ENCODE measurements at regions not wholly inside any gene's neighbourhood (a gene's known extent, or its start where the extent isn't known, plus 50 kb on each side); places are given as distances from the start of the nearest gene placed in this dataset.
"Not testable (repeated sequence)": the region's sequence is repeated elsewhere in the genome, so short reads cannot be mapped to it uniquely, and the experiment has no call there.

GRCh38 chr11:90590286-90590685 lies 367.4 kb upstream of the CHORDC1 start:
- DNase-seq (ENCODE audit: low read depth): no peak
- TF ChIP-seq, protein P1, sequence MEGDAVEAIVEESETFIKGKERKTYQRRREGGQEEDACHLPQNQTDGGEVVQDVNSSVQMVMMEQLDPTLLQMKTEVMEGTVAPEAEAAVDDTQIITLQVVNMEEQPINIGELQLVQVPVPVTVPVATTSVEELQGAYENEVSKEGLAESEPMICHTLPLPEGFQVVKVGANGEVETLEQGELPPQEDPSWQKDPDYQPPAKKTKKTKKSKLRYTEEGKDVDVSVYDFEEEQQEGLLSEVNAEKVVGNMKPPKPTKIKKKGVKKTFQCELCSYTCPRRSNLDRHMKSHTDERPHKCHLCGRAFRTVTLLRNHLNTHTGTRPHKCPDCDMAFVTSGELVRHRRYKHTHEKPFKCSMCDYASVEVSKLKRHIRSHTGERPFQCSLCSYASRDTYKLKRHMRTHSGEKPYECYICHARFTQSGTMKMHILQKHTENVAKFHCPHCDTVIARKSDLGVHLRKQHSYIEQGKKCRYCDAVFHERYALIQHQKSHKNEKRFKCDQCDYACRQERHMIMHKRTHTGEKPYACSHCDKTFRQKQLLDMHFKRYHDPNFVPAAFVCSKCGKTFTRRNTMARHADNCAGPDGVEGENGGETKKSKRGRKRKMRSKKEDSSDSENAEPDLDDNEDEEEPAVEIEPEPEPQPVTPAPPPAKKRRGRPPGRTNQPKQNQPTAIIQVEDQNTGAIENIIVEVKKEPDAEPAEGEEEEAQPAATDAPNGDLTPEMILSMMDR (IDR thresholded peaks at IDR 0.05; ENCODE audit: control insufficient read depth, extremely low read depth, insufficient read depth): no peak
- H3K4me3 ChIP-seq (ENCODE audit: low read depth, low read length): no peak overlapping the region

GRCh38 chr11:90589735-90590134 lies 366.9 kb upstream of the CHORDC1 start:
- no peak for DNase-seq (ENCODE audit: low read depth)
- H3K4me3 ChIP-seq (ENCODE audit: low read depth, low read length): no peak overlapping the region
- TF ChIP-seq, protein P1 (IDR thresholded peaks at IDR 0.05; ENCODE audit: control insufficient read depth, extremely low read depth, insufficient read depth): no peak

DNA sequence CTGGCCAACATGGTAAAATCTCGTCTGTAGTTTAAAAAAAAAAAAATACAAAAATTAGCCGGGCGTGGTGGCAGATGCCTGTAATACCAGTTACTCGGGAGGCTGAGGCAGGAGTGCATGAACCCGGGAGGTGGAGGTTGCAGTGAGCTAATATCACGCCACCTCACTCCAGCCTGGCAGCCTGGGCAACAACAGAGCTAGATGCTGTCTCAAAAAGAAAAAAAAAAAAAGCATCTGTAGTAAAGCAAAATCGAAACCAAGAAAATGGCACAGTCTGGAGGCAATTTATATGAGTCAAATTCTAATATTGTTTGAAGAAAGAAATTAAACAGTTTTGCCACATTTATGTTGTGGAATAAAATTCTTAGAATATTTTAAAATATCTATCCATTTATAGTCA lies 365.0 kb upstream of the CHORDC1 start:
- TF ChIP-seq, protein P1 (IDR thresholded peaks at IDR 0.05; ENCODE audit: control insufficient read depth, extremely low read depth, insufficient read depth): no peak
- DNase-seq (ENCODE audit: low read depth): no peak
- H3K4me3 ChIP-seq (ENCODE audit: low read depth, low read length): no peak overlapping the region

GRCh38 chr11:90585491-90585890 lies 362.6 kb upstream of the CHORDC1 start:
- no peak for DNase-seq (ENCODE audit: low read depth)
- TF ChIP-seq, protein P1 (IDR thresholded peaks at IDR 0.05; ENCODE audit: control insufficient read depth, extremely low read depth, insufficient read depth): no peak
- no peak overlapping the region for H3K4me3 ChIP-seq (ENCODE audit: low read depth, low read length)

DNA sequence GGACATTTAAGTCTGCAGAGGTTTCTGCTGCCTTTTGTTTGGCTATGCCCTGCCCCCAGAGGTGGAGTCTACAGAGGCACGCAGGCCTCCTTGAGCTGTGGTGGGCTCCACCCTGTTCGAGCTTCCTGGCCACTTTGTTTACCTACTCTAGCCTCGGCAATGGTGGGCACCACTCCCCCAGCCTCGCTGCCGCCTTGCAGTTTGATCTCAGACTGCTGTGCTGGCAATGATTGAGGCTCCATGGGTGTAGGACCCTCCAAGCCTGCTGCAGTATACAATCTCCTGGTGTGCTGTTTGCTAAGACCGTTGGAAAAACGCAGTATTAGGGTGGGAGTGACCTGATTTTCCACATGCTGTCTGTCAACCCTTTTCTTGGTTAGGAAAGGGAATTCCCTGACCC lies 360.1 kb upstream of the CHORDC1 start:
- not testable (repeated sequence) for DNase-seq (ENCODE audit: low read depth); H3K4me3 ChIP-seq (ENCODE audit: low read depth, low read length)

GRCh38 chr11:90564531-90564930 lies 341.7 kb upstream of the CHORDC1 start:
- no peak for DNase-seq (ENCODE audit: low read depth)
- TF ChIP-seq, protein P1 (IDR thresholded peaks at IDR 0.05; ENCODE audit: control insufficient read depth, extremely low read depth, insufficient read depth): no peak
- no peak overlapping the region for H3K4me3 ChIP-seq (ENCODE audit: low read depth, low read length)

- TF ChIP-seq, protein P1 (IDR thresholded peaks at IDR 0.05; ENCODE audit: control insufficient read depth, extremely low read depth, insufficient read depth): no peak
- no peak for DNase-seq (ENCODE audit: low read depth)
- H3K4me3 ChIP-seq (ENCODE audit: low read depth, low read length): no peak overlapping the region
Measured at GRCh38 chr11:90558328-90558865, 335.5 kb upstream of the CHORDC1 start.

Measured in LNCaP clone FGC (cell line).